GM18505 (cell line): ENCODE measurements at regions not wholly inside any gene's neighbourhood (a gene's known extent, or its start where the extent isn't known, plus 50 kb on each side); places are given as distances from the start of the nearest gene placed in this dataset.

Experiments used
- ATAC-seq: cut with Tn5 transposase; IDR thresholded peaks from one replicate; pipeline ENCODE4 v1.9.1; 2021; ENCODE audit not compliant: unreplicated experiment
- POLR2A ChIP-seq: IDR thresholded peaks from 4 replicates; pipeline ENCODE4 v1.6.1; 2011; ENCODE audit warnings: borderline replicate concordance; ENCODE audit not compliant: insufficient read depth, insufficient read length; ENCODE audit errors: extremely low read depth

DNA sequence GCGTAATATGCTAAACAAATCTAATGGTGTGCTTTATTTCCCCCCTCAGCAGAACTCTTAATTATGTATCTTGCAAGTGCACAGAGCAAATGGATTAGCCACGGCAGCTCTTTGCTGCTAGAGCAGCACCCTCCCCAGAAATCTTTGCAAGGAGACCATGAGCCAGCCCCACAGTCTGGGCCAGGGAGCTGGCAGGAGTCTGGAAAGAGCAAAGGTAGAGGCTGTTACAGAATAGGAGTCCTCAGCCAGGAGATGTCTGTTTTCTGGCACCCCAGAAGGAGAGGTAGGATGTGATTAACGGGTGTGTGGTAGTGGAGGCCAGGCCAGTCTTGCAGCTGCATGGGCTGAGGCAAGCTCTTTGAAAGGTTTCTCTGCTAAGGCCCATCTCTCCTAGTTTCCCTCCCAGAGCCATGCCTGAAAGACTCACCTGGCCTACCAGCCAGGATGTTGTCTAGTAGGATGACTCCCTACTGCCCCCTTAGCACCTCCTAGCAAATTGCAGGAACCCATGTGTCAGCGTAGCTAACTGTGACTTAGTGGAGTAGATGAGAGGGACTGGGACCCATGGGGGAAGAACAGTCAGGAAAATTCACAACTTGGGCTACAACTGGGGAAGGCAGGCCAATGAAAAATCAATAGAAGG lies 557.2 kb downstream of the BUD13 start:
- ATAC-seq: no peak
- TF ChIP-seq POLR2A: no peak

- no peak for TF ChIP-seq POLR2A
- no peak for ATAC-seq
Observed at GRCh38 chr11:116211147-116211546, 561.6 kb downstream of the BUD13 start.

GRCh38 chr11:116210663-116211062 lies 562.1 kb downstream of the BUD13 start:
- ATAC-seq: no peak
- TF ChIP-seq POLR2A: no peak

GRCh38 chr11:116209255-116209654 lies 563.5 kb downstream of the BUD13 start:
- TF ChIP-seq POLR2A: no peak
- no peak for ATAC-seq

GRCh38 chr11:116207421-116208141 lies 565.2 kb downstream of the BUD13 start:
- ATAC-seq: no peak
- TF ChIP-seq POLR2A: no peak

GRCh38 chr11:116207019-116207418 lies 565.8 kb downstream of the BUD13 start:
- ATAC-seq: no peak
- TF ChIP-seq POLR2A: no peak

DNA sequence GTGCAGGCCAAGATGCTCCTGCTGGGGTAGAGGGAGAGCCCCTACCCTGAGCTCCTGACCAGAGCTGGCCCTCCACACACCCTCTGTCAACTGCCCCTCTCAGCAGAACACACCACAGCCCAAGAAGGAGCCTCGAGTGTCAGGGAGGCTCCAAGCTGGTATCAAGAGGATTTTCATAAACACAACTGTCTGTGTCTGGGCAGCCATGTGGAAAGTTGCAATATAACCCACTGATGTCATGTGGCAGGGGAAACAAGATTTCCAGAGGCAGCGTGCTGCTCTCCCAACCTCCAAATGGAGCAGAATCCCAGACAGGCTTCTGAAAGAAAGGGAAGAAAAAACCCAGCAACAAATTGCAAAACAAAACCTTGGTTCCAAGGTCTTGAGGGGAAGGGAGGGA lies 569.9 kb downstream of the BUD13 start:
- no peak for TF ChIP-seq POLR2A
- ATAC-seq: no peak

- ATAC-seq: no peak
- no peak for TF ChIP-seq POLR2A
Observed at GRCh38 chr11:116200564-116200963, 572.2 kb downstream of the BUD13 start.

DNA sequence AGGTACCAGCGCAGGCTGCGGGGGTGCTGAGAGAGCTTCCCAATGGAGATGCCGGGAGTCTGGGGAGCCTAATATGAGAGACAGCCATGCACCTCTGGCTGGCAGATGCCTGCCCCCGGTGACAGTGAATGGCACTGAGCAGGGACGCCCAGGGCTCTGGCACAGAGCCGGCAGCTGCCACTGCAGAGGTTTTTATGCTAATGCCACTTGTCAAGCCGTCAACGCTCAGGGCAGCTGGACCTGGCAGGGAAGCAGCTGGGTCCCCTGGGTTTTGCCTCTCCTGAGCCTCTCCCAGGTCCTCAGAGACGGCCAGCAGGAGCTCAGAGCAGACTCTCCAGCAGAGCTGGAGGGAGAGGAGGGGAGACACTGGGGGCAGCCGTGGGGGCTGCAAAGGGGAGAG lies 573.6 kb downstream of the BUD13 start:
- no peak for TF ChIP-seq POLR2A
- ATAC-seq: no peak

DNA sequence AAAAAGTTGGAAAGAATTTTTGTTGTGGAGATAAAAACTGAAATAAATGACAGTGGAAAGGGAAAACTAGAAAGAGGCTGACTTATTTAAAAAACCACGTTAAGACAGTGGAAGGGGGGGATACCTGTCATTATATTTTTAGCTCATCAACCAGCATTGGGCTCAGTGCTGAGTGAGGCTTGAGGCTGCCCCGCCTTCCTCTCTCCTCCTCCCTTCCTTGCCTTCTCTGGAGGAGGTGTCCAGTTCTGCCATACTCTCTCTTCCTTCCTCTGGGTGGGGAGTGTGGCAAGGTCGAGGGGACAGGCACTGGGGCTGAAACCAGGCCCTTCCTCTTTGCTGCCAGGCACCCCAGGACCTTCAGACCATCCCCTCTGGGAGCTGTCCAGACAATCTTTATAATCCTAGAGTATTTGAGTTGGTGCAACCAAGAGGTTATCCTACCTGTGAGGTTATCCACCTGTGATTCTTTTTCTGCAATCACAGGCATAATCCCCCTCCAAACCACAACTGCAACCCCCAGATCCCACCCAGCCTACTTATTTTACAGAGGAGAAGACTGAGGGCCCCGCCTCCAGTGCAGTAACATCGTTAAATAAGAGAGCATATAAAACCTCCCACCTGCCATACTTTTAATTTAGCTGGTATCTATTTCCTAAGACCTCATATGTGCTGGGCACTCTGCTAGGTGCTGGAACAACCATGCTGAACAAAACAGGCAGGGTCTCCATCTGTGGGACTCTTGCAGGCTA lies 578.5 kb downstream of the BUD13 start:
- no peak for ATAC-seq

GRCh38 chr11:116193321-116194131 lies 579.3 kb downstream of the BUD13 start:
- no peak for ATAC-seq
- no peak for TF ChIP-seq POLR2A

More for the DNA sequence above, 578.5 kb downstream of the BUD13 start:
- TF ChIP-seq POLR2A: no peak

DNA sequence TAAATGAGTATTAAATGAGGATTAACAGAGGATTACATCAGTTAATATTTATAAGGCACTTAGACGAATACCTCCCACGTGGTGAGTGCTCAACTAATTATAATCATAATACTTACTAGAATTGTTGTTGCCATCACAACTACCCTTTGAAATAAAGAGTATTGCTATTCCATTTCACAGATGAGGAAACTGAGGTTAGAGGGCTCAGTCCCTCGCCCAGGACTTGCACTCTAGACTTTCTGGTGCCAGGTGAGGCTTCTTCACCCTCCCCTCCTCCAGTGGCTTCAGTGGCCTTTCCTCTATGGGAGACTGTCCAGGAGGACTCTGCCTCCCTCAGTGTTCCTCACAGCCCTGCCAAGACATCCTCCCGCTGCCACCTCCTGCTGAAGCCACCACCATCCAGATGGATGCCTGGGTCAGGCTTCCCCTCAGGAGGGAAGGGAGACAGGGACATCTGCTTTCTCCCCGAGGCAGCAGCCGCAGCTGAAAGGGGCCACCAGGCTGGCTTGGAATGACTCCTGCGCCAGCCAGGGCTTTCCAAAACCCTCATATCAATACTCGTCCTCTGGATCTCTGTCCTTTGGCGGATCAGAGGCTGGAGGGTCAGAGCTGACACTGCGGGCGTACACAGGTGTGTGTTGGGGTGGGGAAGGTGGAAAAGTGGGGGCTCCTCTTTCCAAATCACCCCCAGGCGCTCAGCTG lies 580.1 kb downstream of the BUD13 start:
- TF ChIP-seq POLR2A: no peak
- no peak for ATAC-seq
